A549 (cell line): ENCODE measurements at regions not wholly inside any gene's neighbourhood (a gene's known extent, or its start where the extent isn't known, plus 50 kb on each side); places are given as distances from the start of the nearest gene placed in this dataset.

Experiments used
- BHLHE40 ChIP-seq: IDR thresholded peaks from 2 replicates; pipeline ENCODE4 v1.6.1; 2012; ENCODE audit warnings: low read depth, low read length, inconsistent platforms
- EHMT2 ChIP-seq: fragments of 200-600 bp; sonication (generic); IDR thresholded peaks from 2 replicates; pipeline ENCODE4 v1.6.1; 2016; ENCODE audit warnings: antibody characterized with exemption, low read depth, mild to moderate bottlenecking, moderate library complexity
- EP300 ChIP-seq, 2 experiments: fragments of >200 bp; sonication (Bioruptor Twin); formaldehyde crosslinking; IDR thresholded peaks; 2 replicates in 1 of 2; 3 replicates in 1 of 2; pipeline ENCODE4 v1.6.1; 2016 to 2017
- JUN ChIP-seq, 2 experiments: fragments of >200 bp; sonication (Bioruptor Twin); formaldehyde crosslinking; IDR thresholded peaks; 2 replicates in 1 of 2; 3 replicates in 1 of 2; pipeline ENCODE4 v1.6.1; 2016 to 2017
- KDM1A ChIP-seq: fragments of 200-600 bp; sonication (generic); IDR thresholded peaks from 2 replicates; pipeline ENCODE4 v1.6.1; 2016; ENCODE audit warnings: low read depth, mild to moderate bottlenecking
- MAZ ChIP-seq: fragments of 150-350 bp; IDR thresholded peaks from 2 replicates; pipeline ENCODE4 v1.6.1; 2014; ENCODE audit warnings: antibody characterized with exemption, low read depth, low read length, borderline replicate concordance
- POLR2A ChIP-seq: IDR thresholded peaks from 2 replicates; pipeline ENCODE4 v1.6.1; 2012; ENCODE audit warnings: mild to moderate bottlenecking, low read length
- RAD21 ChIP-seq, 2 experiments: fragments of >200 bp in 1 of 2; sonication (Bioruptor Twin) in 1 of 2; formaldehyde crosslinking in 1 of 2; IDR thresholded peaks in 1 of 2; conservative IDR thresholded peaks in 1 of 2; 2 replicates in 1 of 2; 3 replicates in 1 of 2; pipeline ENCODE4 v1.6.1; 2012 to 2018; ENCODE audit warnings: inconsistent platforms in 1 of 2
- SMC3 ChIP-seq: fragments of >200 bp; sonication (Bioruptor Twin); formaldehyde crosslinking; IDR thresholded peaks from 3 replicates; pipeline ENCODE4 v1.6.1; 2018; ENCODE audit warnings: inconsistent platforms
- TP53 ChIP-seq: fragments of 250-450 bp; sonication (Bioruptor Pico); IDR thresholded peaks from 2 replicates; pipeline ENCODE4 v1.5.0; 2021; ENCODE audit warnings: mild to moderate bottlenecking, moderate library complexity
- TF ChIP-seq, protein P1 (sequence below): IDR thresholded peaks from 2 replicates; pipeline ENCODE4 v1.6.1; 2012
- TF ChIP-seq, protein P2 (sequence below): fragments of >200 bp; sonication (Bioruptor Twin); formaldehyde crosslinking; IDR thresholded peaks from 3 replicates; pipeline ENCODE4 v1.5.1; 2016
- TF ChIP-seq, protein P3 (sequence below): fragments of 200-600 bp; sonication (generic); IDR thresholded peaks from 2 replicates; pipeline ENCODE4 v1.6.1; 2016; ENCODE audit warnings: antibody characterized with exemption, mild to moderate bottlenecking, moderate library complexity

DNA sequence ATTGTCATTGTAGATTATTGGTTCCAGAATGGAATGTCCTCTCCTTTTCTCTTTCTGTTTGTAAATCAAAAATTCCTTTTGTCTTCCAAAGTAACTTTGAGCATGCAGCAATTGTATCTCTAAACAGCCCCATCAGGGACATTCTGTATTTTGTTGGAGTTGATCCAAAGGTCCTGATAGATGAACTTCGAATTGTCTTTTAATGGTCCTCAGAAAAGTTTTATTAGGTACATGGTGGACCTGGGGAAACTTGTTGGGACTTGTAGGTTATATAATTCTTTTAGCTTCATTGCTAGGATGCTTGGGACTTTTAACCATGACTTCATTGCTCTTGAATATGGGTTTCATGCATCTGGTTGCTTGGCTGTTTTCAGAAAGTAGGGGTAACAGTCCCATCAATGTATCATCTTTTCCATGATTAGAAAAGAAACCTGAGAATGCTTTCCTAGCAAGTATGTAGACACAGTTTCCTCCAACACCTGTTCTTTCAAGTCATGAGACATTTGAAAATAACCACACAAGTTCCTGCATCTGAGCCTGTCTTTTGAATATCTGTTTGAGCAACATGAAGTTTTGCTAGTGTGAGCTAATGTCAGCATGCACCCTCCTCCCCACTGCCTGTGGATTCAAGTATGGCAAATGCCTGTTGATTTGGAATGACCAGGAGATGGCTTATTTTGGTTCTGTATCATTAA, 413.1 kb downstream of the KCNRG start:
- no peak for TF ChIP-seq KDM1A
- TF ChIP-seq MAZ: no peak
- no peak for TF ChIP-seq EHMT2
- TF ChIP-seq SMC3: no peak
- TF ChIP-seq, protein P1, sequence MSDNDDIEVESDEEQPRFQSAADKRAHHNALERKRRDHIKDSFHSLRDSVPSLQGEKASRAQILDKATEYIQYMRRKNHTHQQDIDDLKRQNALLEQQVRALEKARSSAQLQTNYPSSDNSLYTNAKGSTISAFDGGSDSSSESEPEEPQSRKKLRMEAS: no peak
- no peak for TF ChIP-seq RAD21 (conservative IDR thresholded peaks at IDR 0.05 in 1 of 2, IDR thresholded peaks at IDR 0.05 in 1 of 2)
- TF ChIP-seq, protein P2, sequence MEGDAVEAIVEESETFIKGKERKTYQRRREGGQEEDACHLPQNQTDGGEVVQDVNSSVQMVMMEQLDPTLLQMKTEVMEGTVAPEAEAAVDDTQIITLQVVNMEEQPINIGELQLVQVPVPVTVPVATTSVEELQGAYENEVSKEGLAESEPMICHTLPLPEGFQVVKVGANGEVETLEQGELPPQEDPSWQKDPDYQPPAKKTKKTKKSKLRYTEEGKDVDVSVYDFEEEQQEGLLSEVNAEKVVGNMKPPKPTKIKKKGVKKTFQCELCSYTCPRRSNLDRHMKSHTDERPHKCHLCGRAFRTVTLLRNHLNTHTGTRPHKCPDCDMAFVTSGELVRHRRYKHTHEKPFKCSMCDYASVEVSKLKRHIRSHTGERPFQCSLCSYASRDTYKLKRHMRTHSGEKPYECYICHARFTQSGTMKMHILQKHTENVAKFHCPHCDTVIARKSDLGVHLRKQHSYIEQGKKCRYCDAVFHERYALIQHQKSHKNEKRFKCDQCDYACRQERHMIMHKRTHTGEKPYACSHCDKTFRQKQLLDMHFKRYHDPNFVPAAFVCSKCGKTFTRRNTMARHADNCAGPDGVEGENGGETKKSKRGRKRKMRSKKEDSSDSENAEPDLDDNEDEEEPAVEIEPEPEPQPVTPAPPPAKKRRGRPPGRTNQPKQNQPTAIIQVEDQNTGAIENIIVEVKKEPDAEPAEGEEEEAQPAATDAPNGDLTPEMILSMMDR: no peak
- TF ChIP-seq, protein P3, sequence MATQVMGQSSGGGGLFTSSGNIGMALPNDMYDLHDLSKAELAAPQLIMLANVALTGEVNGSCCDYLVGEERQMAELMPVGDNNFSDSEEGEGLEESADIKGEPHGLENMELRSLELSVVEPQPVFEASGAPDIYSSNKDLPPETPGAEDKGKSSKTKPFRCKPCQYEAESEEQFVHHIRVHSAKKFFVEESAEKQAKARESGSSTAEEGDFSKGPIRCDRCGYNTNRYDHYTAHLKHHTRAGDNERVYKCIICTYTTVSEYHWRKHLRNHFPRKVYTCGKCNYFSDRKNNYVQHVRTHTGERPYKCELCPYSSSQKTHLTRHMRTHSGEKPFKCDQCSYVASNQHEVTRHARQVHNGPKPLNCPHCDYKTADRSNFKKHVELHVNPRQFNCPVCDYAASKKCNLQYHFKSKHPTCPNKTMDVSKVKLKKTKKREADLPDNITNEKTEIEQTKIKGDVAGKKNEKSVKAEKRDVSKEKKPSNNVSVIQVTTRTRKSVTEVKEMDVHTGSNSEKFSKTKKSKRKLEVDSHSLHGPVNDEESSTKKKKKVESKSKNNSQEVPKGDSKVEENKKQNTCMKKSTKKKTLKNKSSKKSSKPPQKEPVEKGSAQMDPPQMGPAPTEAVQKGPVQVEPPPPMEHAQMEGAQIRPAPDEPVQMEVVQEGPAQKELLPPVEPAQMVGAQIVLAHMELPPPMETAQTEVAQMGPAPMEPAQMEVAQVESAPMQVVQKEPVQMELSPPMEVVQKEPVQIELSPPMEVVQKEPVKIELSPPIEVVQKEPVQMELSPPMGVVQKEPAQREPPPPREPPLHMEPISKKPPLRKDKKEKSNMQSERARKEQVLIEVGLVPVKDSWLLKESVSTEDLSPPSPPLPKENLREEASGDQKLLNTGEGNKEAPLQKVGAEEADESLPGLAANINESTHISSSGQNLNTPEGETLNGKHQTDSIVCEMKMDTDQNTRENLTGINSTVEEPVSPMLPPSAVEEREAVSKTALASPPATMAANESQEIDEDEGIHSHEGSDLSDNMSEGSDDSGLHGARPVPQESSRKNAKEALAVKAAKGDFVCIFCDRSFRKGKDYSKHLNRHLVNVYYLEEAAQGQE: no peak
- no peak for TF ChIP-seq JUN (IDR thresholded peaks at IDR 0.05)
- no peak for TF ChIP-seq POLR2A
- TF ChIP-seq TP53 (CRISPR knock-in tag): no peak
- no peak for TF ChIP-seq EP300 (IDR thresholded peaks at IDR 0.05)
- no peak for TF ChIP-seq BHLHE40
